K562 (cell line): ENCODE measurements at regions not wholly inside any gene's neighbourhood (a gene's known extent, or its start where the extent isn't known, plus 50 kb on each side); places are given as distances from the start of the nearest gene placed in this dataset.

ENCODE experiments used
- ATAC-seq: fragments of 200-7000 bp; cut with Tn5 transposase; 3 replicates; pipeline ENCODE4 v1.9.1; 2020; ENCODE audit warnings: moderate library complexity
- BruUV-seq: library from RNA; stranded (reverse); fragments of 400-500 nt; replicated peaks from 2 replicates; lab custom pipeline; 2021; lab: Mats Ljungman, UMichigan
- CTCF ChIA-PET: fragments of 300-600 bp; formaldehyde crosslinking; extraction: SDS; loops from one replicate; lab custom pipeline; 2021; ENCODE audit warnings: low intra/inter-chr PET ratio; lab: Yijun Ruan, JAX
- POLR2A ChIA-PET: fragments of 300-600, 350-650 bp; sonication (Branson Sonifier 250); formaldehyde crosslinking; extraction: SDS; loops from one replicate; lab custom pipeline; 2021; ENCODE audit warnings: antibody characterized with exemption, inconsistent platforms; lab: Yijun Ruan, JAX
- DNase-seq, 4 experiments: peaks; one replicate each; pipeline versions ENCODE4 v3.0.0 to v3.0.0-alpha.2; 2011 to 2018; ENCODE audit warnings: low spot score in 3 of 4, mixed read lengths in 3 of 4; ENCODE audit errors: extremely low read depth in 1 of 4
- FAIRE-seq: peaks from 2 replicates; lab custom pipeline; 2011; peaks lifted over from hg19 to GRCh38; lab: Jason Lieb, UNC
- H2AFZ ChIP-seq: 2 replicates; pipeline ENCODE4 v1.6.0; 2011; ENCODE audit warnings: low read depth, low read length, control low read depth, inconsistent platforms
- H3K27ac ChIP-seq: fragments of 200-600 bp; 3 replicates; pipeline ENCODE4 v1.8.0; 2011; ENCODE audit warnings: low read depth, mild to moderate bottlenecking, control low read depth, inconsistent platforms, low read length, moderate library complexity, mixed read lengths; ENCODE audit errors: extremely low read depth
- H3K27me3 ChIP-seq, 2 experiments: fragments of 300-600 bp in 1 of 2; 2 replicates in 1 of 2; 3 replicates in 1 of 2; pipeline versions ENCODE4 v1.6.0 to v1.8.0; 2011; ENCODE audit warnings: inconsistent platforms in 2 of 2, low read length in 2 of 2, mild to moderate bottlenecking in 1 of 2, mixed read lengths in 1 of 2, moderate library complexity in 1 of 2; ENCODE audit not compliant: control insufficient read depth in 2 of 2, insufficient read depth in 2 of 2
- H3K36me3 ChIP-seq: fragments of 300-600 bp; 3 replicates; pipeline ENCODE4 v1.8.0; 2011; ENCODE audit warnings: mild to moderate bottlenecking, low read length, inconsistent platforms; ENCODE audit not compliant: control insufficient read depth, insufficient read depth
- H3K4me1 ChIP-seq, 2 experiments: fragments of 200-600 bp in 1 of 2; replicated peaks in 1 of 2; 2 replicates in 1 of 2; 3 replicates in 1 of 2; pipeline versions ENCODE4 v1.5.1 to v1.8.0; 2011; ENCODE audit warnings: inconsistent platforms in 2 of 2, low read length in 2 of 2, mild to moderate bottlenecking in 1 of 2, mixed read lengths in 1 of 2, moderate library complexity in 1 of 2; ENCODE audit not compliant: control insufficient read depth in 2 of 2, insufficient read depth in 2 of 2
- H3K4me2 ChIP-seq: 2 replicates; pipeline ENCODE4 v1.6.1; 2011; ENCODE audit warnings: low read length, control low read depth, inconsistent platforms, mixed read lengths; ENCODE audit not compliant: insufficient read depth
- H3K4me3 ChIP-seq: fragments of 200-600 bp; sonication (generic), shearing (Covaris generic); 2 replicates; pipeline ENCODE4 v1.5.1; 2016; ENCODE audit warnings: control low read depth, inconsistent platforms
- H3K79me2 ChIP-seq: fragments of 200-600 bp; 3 replicates; pipeline ENCODE4 v1.8.0; 2011; ENCODE audit warnings: low read length, inconsistent platforms; ENCODE audit not compliant: control insufficient read depth, insufficient read depth
- H3K9ac ChIP-seq, 2 experiments: 2 replicates each; pipeline versions ENCODE4 v1.6.0 to v1.6.1; 2011; ENCODE audit warnings: low read depth in 2 of 2, low read length in 2 of 2, control low read depth in 1 of 2, inconsistent platforms in 1 of 2, mild to moderate bottlenecking in 1 of 2, mixed read lengths in 1 of 2; ENCODE audit not compliant: insufficient read depth in 1 of 2
- H3K9me1 ChIP-seq: one replicate; pipeline ENCODE4 v1.6.0; 2011; ENCODE audit warnings: inconsistent platforms, mild to moderate bottlenecking, low read length, moderate library complexity; ENCODE audit not compliant: control insufficient read depth, insufficient read depth
- H3K9me3 ChIP-seq: replicated peaks from 2 replicates; pipeline ENCODE4 v1.5.1; 2011; ENCODE audit warnings: low read depth, low read length, inconsistent platforms; ENCODE audit not compliant: control insufficient read depth, insufficient read depth
- H4K20me1 ChIP-seq: replicated peaks from 2 replicates; pipeline ENCODE4 v1.6.1; 2011; ENCODE audit warnings: low read length, inconsistent platforms, mixed read lengths; ENCODE audit not compliant: control insufficient read depth, insufficient read depth
- CBFA2T3 ChIP-seq: fragments of 450-650 bp; IDR thresholded peaks from 2 replicates; pipeline ENCODE4 v1.6.1; 2017
- CTBP1 ChIP-seq: fragments of 450-650 bp; IDR thresholded peaks from 2 replicates; pipeline ENCODE4 v1.6.1; 2016; ENCODE audit warnings: borderline replicate concordance
- KDM5B ChIP-seq: fragments of 200-600 bp; sonication (generic); IDR thresholded peaks from 2 replicates; pipeline ENCODE4 v1.6.1; 2012; ENCODE audit warnings: low read depth, mild to moderate bottlenecking, moderate library complexity, low read length, control low read depth, inconsistent platforms; ENCODE audit not compliant: insufficient replicate concordance
- RBM17 ChIP-seq: fragments of 200-400 bp; formaldehyde crosslinking; IDR thresholded peaks from 2 replicates; pipeline ENCODE4 v1.6.1; 2017; ENCODE audit warnings: low read depth, mild to moderate bottlenecking, low read length, borderline replicate concordance
- SMARCA5 ChIP-seq: fragments of 450-650 bp; IDR thresholded peaks from 2 replicates; pipeline ENCODE4 v1.6.1; 2016
- SUPT5H ChIP-seq: fragments of 450-650 bp; IDR thresholded peaks from 2 replicates; pipeline ENCODE4 v1.6.1; 2016
- ZBED1 ChIP-seq: IDR thresholded peaks from 2 replicates; pipeline ENCODE4 v1.6.1; 2014
- ZNF354B ChIP-seq: fragments of 250-450 bp; sonication (Bioruptor Pico); IDR thresholded peaks from 2 replicates; pipeline ENCODE4 v1.4.0; 2020
- ZNF384 ChIP-seq: IDR thresholded peaks from 2 replicates; pipeline ENCODE4 v1.6.1; 2012; ENCODE audit warnings: low read depth, low read length, improper control_type of control experiment
- ZNF79 ChIP-seq: fragments of 250-450 bp; sonication (Bioruptor Pico); IDR thresholded peaks from 2 replicates; pipeline ENCODE4 v1.4.0; 2020; ENCODE audit warnings: low read depth, mild to moderate bottlenecking, moderate library complexity
- WGBS: fragments of 100-300 bp; shearing (Covaris generic); methylation state at CpG from one replicate; pipeline ENCODE4 v1.1.6; 2016; ENCODE audit warnings: low coverage, mixed read lengths; ENCODE audit not compliant: insufficient coverage; ENCODE audit errors: missing lambda C conversion rate; 5-methylcytosine and 5-hydroxymethylcytosine counted together
- in situ Hi-C: fragments of 300-500 bp; cut with MboI; formaldehyde crosslinking; loops from 4 replicates; pipeline ENCODE4 v1.15.0; 2018; ENCODE audit warnings: inconsistent platforms, mixed read lengths
- intact Hi-C: fragments of 100-400 bp; cut with micrococcal nuclease; formaldehyde crosslinking; loops from 2 replicates; pipeline ENCODE4 v1.14.2; 2022
- TF ChIP-seq, protein P1 (sequence below): fragments of 250-450 bp; sonication (Bioruptor Pico); IDR thresholded peaks from 2 replicates; pipeline ENCODE4 v1.4.0; 2020; ENCODE audit warnings: mild to moderate bottlenecking, moderate library complexity, borderline replicate concordance
- TF ChIP-seq, protein P2 (sequence below): sonication (generic); formaldehyde crosslinking; IDR thresholded peaks from 2 replicates; pipeline ENCODE4 v1.8.1; 2022; ENCODE audit warnings: missing genetic modification reagents

GRCh38 chr9:88749420-88749819 is 214.4 kb downstream of the NXNL2 start:
- BruUV-seq, result no TSS peak
- Histone ChIP-seq H3K4me3 (no peak overlapping the region), H3K4me2 (no peak overlapping the region), H3K9me1 (no peaks in the 10 kb centered on the region), H3K27me3 (no peaks in the 10 kb centered on the region), H2AFZ (no peak overlapping the region), H3K27ac (no peak overlapping the region), H3K9me3 (no peaks in the 10 kb centered on the region), H3K79me2 (no peaks in the 10 kb centered on the region), H3K36me3 (no peaks in the 10 kb centered on the region), H3K9ac (no peak overlapping the region), H3K4me1 (peaks cover 13 to 17% of the 10 kb centered on the region in 2 experiments; a peak in 4 of 5 replicates), H4K20me1 (no peaks in the 10 kb centered on the region)
- in situ Hi-C loops (no loop called here), intact Hi-C loops (no loop called here)
- CTCF ChIA-PET, result no interaction called here
- FAIRE-seq, result no peak
- POLR2A ChIA-PET, result interaction anchor here (0.7 kb wide), 1 partner anchor 15 kb away, joined by 3 read pairs; no protein-coding TSS in a partner anchor
- no peak for ATAC-seq
- TF ChIP-seq ZNF384 (no peak), ZNF354B (no peak), ZBED1 (no peak), RBM17 (no peak), CBFA2T3 (no peak), KDM5B (no peak), SUPT5H (no peak), ZNF79 (CRISPR knock-in tag) (no peak), CTBP1 (no peak), SMARCA5 (no peak)
- TF ChIP-seq, protein P1, sequence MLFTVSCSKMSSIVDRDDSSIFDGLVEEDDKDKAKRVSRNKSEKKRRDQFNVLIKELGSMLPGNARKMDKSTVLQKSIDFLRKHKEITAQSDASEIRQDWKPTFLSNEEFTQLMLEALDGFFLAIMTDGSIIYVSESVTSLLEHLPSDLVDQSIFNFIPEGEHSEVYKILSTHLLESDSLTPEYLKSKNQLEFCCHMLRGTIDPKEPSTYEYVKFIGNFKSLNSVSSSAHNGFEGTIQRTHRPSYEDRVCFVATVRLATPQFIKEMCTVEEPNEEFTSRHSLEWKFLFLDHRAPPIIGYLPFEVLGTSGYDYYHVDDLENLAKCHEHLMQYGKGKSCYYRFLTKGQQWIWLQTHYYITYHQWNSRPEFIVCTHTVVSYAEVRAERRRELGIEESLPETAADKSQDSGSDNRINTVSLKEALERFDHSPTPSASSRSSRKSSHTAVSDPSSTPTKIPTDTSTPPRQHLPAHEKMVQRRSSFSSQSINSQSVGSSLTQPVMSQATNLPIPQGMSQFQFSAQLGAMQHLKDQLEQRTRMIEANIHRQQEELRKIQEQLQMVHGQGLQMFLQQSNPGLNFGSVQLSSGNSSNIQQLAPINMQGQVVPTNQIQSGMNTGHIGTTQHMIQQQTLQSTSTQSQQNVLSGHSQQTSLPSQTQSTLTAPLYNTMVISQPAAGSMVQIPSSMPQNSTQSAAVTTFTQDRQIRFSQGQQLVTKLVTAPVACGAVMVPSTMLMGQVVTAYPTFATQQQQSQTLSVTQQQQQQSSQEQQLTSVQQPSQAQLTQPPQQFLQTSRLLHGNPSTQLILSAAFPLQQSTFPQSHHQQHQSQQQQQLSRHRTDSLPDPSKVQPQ (CRISPR knock-in tag), result no peak
- TF ChIP-seq, protein P2, sequence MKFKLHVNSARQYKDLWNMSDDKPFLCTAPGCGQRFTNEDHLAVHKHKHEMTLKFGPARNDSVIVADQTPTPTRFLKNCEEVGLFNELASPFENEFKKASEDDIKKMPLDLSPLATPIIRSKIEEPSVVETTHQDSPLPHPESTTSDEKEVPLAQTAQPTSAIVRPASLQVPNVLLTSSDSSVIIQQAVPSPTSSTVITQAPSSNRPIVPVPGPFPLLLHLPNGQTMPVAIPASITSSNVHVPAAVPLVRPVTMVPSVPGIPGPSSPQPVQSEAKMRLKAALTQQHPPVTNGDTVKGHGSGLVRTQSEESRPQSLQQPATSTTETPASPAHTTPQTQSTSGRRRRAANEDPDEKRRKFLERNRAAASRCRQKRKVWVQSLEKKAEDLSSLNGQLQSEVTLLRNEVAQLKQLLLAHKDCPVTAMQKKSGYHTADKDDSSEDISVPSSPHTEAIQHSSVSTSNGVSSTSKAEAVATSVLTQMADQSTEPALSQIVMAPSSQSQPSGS (CRISPR knock-in tag), result no peak
- WGBS, result 28% methylated on average over 2 of the region's 2 CpGs
- no peak for DNase-seq
